HUES48 (cell line): ENCODE measurements at regions not wholly inside any gene's neighbourhood (a gene's known extent, or its start where the extent isn't known, plus 50 kb on each side); places are given as distances from the start of the nearest gene placed in this dataset.

ENCODE experiments used
- H3K27ac ChIP-seq: one replicate; pipeline ENCODE4 v1.7.0; 2013; ENCODE audit warnings: low read depth, low read length, inconsistent platforms
- H3K27me3 ChIP-seq: 2 replicates; pipeline ENCODE4 v1.6.1; 2013; ENCODE audit warnings: mild to moderate bottlenecking, low read length; ENCODE audit not compliant: control insufficient read depth, insufficient read depth
- H3K36me3 ChIP-seq: 2 replicates; pipeline ENCODE4 v1.6.1; 2013; ENCODE audit warnings: low read length; ENCODE audit not compliant: control insufficient read depth, insufficient read depth
- H3K4me1 ChIP-seq: 2 replicates; pipeline ENCODE4 v1.6.1; 2013; ENCODE audit warnings: mild to moderate bottlenecking, low read length; ENCODE audit not compliant: control insufficient read depth, insufficient read depth
- H3K4me3 ChIP-seq: 2 replicates; pipeline ENCODE4 v1.5.1; 2013; ENCODE audit warnings: mild to moderate bottlenecking, low read depth, low read length
- H3K9ac ChIP-seq: 2 replicates; pipeline ENCODE4 v1.6.1; 2013; ENCODE audit warnings: mild to moderate bottlenecking, low read depth, low read length, moderate library complexity
- H3K9me3 ChIP-seq: 2 replicates; pipeline ENCODE4 v1.6.1; 2013; ENCODE audit warnings: low read length; ENCODE audit not compliant: control insufficient read depth, insufficient read depth

DNA sequence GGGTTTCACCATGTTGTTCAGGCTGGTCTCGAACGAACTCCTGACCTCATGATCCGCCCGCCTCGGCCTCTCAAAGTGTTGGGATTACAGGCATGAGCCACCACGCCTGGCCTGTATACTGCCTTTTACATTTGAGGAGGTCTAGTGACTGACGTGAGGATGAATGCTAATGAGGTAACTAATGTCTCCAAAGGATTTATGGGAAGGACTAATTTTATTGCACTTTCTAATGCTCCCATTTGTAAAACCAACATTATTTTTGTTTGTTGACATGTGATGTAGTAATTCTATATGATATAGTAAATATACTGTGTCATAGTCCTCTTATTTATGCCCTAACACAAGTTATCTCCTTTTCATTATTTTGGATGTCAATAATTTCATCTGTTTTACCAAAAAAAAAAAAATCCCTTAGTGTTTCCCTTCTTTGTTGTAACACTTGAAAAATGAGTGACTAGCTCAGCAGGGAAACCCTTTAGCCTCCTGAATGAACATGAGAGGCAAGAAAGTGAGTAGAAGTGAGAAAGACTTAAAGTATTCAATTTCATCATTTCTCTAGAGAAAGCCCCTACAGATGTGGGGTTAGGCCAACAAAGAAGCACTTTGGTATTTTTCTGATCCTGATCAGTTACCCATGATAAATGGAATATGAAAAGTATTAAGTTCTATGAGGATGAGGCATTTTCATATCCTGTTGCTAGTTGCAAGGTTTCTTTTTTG, 596.9 kb upstream of the PCDH15 start:
- no peaks in the 10 kb centered on the region for H3K27me3 ChIP-seq

DNA sequence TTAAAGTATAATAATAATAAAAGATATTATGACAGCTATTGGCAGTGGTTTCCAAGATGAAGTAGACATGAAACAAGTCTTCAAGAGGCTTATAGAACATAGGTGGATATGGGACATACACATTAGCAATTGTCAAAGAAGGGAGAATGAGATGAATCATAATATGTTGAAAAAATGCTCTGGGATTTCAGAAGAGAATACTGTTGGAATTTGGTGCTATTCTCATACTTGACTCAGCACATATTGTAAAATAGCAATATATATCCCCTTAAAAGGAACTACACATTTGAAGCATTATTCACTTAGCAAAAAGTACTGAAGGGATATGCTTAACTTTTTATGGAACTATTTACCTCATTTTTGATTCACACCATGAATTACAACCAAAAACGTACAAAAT, 577.2 kb upstream of the PCDH15 start:
- H3K36me3 ChIP-seq = no peaks in the 10 kb centered on the region
- H3K9me3 ChIP-seq = no peaks in the 10 kb centered on the region
- H3K27ac ChIP-seq = no peak overlapping the region
- no peaks in the 10 kb centered on the region for H3K27me3 ChIP-seq
- 0 out of 2 replicates have a peak, but pooled peaks cover 3% of the 10 kb centered on the region for H3K4me1 ChIP-seq
- no peak overlapping the region for H3K4me3 ChIP-seq
- H3K9ac ChIP-seq = no peak overlapping the region

More for the DNA sequence above, 596.9 kb upstream of the PCDH15 start:
- no peaks in the 10 kb centered on the region for H3K36me3 ChIP-seq
- H3K27ac ChIP-seq = no peak overlapping the region
- no peak overlapping the region for H3K9ac ChIP-seq
- no peak overlapping the region for H3K4me3 ChIP-seq
- no peaks in the 10 kb centered on the region for H3K9me3 ChIP-seq
- peaks cover 26% of the 10 kb centered on the region for H3K4me1 ChIP-seq

DNA sequence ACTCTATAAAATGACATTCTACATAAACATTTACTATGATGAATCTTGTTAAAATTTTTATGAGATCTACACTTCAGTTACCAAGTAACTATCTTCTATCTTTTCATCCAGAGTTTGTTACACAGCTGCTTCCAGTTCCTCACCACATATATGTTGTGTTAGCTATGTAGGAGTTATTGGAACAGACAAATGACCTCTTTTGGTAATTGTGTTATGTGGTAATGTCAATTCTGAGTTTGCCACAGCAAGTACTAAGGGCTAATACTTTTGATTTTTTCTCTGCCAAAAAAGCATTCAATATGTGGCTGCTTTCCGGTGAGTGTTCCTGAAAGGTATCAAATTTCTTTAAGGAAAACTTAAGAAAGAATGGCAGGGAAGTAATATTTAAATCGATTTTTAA, 573.9 kb upstream of the PCDH15 start:
- Histone ChIP-seq H3K27ac (no peak overlapping the region), H3K4me3 (no peak overlapping the region)

DNA sequence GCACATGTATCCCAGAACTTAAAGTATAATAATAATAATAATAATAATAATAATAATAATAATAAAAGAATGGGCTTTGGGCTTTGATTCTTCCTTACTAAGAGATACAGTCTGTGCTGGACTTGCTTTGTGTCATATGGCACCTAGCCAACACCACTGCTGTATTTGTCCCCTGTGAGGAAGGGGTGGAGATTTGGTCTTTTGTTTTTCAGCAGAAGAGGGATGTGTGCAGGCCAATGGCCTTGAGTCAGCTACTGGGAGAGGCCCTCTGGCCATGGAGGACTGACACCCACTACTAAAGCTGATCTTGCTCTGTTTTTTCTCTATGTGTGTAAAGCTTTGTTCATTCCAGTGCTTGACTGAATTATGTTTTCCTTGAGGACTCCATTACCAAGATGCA, 573.0 kb upstream of the PCDH15 start:
- Histone ChIP-seq H3K4me3 (no peak overlapping the region), H3K9me3 (no peaks in the 10 kb centered on the region), H3K27ac (no peak overlapping the region), H3K4me1 (0 out of 2 replicates have a peak, but pooled peaks cover 3% of the 10 kb centered on the region), H3K27me3 (no peaks in the 10 kb centered on the region), H3K36me3 (no peaks in the 10 kb centered on the region), H3K9ac (no peak overlapping the region)

More for the DNA sequence above, 573.9 kb upstream of the PCDH15 start:
- no peaks in the 10 kb centered on the region for H3K9me3 ChIP-seq
- H3K9ac ChIP-seq = no peak overlapping the region
- H3K27me3 ChIP-seq = no peaks in the 10 kb centered on the region
- H3K4me1 ChIP-seq = 0 out of 2 replicates have a peak, but pooled peaks cover 3% of the 10 kb centered on the region
- no peaks in the 10 kb centered on the region for H3K36me3 ChIP-seq

DNA sequence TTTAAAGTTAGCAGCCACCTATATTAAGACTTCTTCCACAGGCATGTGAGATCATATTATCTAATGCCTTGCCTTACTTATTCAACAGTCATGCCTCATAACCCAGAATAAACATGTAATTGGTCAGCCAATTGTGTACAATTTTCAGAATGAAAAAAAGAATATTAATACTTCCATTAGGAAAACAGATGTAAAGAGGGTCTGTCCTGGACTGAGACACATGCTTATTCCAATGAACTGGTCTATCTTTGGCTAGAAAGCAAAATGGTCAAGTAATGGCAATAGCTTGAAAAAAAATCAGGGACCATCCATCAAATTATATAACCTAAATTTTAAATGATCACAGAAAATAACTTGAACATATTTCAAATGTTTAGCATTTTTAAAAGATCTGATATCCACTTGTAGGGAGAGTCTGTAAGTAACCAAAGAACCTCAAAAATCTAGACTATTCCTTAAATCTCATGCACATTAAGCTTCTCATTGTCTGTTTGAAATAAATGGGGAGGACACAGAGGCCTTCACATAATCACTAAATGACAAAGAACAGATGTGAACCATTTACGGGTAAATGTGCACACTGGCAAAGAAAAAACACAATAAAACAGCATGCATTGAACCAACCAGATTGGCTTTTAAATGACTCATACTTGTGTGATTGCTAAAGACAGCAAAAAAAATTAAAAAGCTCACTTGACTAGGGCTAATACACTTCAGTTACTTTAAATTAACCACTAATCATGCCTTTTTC, 568.8 kb upstream of the PCDH15 start:
- Histone ChIP-seq H3K9me3 (no peaks in the 10 kb centered on the region), H3K4me1 (no peaks in the 10 kb centered on the region), H3K27me3 (no peaks in the 10 kb centered on the region), H3K27ac (no peak overlapping the region), H3K36me3 (no peaks in the 10 kb centered on the region), H3K9ac (no peak overlapping the region), H3K4me3 (no peak overlapping the region)

DNA sequence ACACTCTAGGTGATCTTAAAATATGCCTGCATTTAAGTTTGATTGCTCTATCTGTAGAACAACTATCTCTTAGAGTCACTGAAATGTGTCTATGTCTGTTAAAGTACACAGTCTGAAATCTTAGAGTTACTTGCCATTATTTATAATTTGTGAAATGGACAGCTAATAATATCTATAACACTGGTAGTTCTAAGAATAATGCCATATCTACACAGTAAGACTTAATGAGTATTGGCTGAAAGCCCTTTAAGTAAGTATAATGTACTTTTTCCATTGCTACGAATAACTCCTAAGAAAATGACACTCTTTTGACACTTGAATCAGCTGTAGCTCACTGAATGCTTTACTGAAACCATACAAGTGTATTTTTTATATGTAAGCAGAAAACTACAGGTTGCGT, 567.4 kb upstream of the PCDH15 start:
- H3K27ac ChIP-seq = no peak overlapping the region
- H3K27me3 ChIP-seq = no peaks in the 10 kb centered on the region
- H3K4me3 ChIP-seq = no peak overlapping the region
- no peaks in the 10 kb centered on the region for H3K9me3 ChIP-seq
- H3K9ac ChIP-seq = no peak overlapping the region
- no peaks in the 10 kb centered on the region for H3K36me3 ChIP-seq
- no peaks in the 10 kb centered on the region for H3K4me1 ChIP-seq

DNA sequence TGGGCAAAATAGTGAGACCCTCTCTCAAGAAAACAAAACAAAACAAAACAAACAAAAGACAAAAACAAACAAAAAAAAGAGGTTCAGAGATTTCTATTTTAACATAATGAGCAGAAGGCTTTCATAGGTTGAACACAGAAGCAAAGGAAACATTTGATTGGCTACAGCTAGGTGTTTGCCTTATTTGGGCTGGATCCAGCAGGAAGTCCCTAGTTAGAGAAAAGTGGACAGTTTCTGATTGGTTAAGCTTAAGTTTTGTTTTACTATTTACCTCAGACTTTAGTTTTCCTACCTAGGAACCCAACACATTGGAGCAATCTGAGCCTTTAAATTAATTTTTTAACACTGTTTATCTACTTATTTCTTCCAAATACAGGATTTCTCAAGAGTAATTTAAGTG, 566.5 kb upstream of the PCDH15 start:
- Histone ChIP-seq H3K27me3 (no peaks in the 10 kb centered on the region), H3K9ac (no peak overlapping the region), H3K36me3 (no peaks in the 10 kb centered on the region), H3K4me1 (no peaks in the 10 kb centered on the region), H3K4me3 (no peak overlapping the region), H3K27ac (no peak overlapping the region), H3K9me3 (no peaks in the 10 kb centered on the region)

DNA sequence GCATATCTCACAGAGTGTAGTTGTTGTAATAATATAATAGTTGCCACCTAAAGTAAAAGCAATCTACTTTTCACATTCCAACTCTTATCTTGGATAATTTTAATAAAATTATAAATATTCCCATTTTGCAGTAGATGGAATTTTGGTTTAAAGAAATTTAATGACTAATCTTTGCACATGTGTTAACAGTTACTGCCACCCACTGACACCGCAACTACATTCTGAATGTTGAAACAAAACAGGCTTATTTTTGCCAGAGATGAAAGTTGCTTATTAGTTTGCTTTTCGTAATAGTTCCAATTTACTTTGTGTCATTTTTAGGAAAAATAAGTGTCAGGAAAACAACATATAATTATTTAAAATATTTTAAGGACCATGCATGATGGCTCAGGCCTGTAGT, 557.5 kb upstream of the PCDH15 start:
- Histone ChIP-seq H3K27ac (no peak overlapping the region), H3K4me1 (no peaks in the 10 kb centered on the region), H3K27me3 (no peaks in the 10 kb centered on the region), H3K36me3 (no peaks in the 10 kb centered on the region), H3K9ac (no peak overlapping the region), H3K4me3 (no peak overlapping the region), H3K9me3 (no peaks in the 10 kb centered on the region)

DNA sequence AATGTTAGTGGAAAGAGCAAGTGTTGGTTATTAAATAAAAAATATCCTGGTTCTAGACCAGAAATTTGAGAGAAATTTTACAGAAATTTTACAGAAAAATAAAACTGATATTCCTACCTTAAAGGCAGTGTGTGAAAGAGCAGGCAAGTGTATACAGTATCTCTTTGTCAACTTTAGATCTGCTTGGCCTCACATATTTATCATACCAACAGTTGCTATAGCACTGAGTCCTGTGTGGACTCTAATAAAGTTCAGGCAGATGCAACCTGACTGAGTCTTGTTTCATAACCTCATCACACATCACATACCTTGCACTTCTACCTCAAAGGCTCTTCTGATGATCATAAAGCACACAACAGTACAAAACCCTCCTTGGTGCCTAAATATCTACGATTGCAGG, 552.4 kb upstream of the PCDH15 start:
- H3K27me3 ChIP-seq = no peaks in the 10 kb centered on the region
- no peaks in the 10 kb centered on the region for H3K36me3 ChIP-seq
- no peak overlapping the region for H3K9ac ChIP-seq
- no peak overlapping the region for H3K27ac ChIP-seq
- no peaks in the 10 kb centered on the region for H3K9me3 ChIP-seq
- peaks cover 7% of the 10 kb centered on the region for H3K4me1 ChIP-seq
- no peak overlapping the region for H3K4me3 ChIP-seq

DNA sequence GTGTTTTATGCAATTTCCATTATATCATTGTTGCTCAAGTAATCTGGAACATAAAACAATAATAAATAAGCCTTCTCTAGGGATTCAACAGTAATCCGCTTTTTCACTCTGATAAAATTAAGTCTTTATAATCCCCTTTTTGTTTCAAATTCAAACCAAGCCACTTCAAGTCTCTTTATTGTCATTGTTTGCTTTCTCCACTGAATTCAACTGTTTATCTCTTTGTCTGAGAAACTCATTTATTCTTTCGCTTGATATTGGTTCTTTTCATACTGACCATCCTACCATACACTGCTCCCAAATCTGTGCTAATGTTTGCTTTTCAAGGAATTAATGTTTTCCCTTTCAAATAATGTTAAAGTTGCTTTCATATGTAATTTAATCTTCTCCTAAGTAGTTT, 550.4 kb upstream of the PCDH15 start:
- Histone ChIP-seq H3K9ac (no peak overlapping the region), H3K27ac (no peak overlapping the region), H3K4me3 (no peak overlapping the region), H3K27me3 (no peaks in the 10 kb centered on the region), H3K9me3 (no peaks in the 10 kb centered on the region), H3K36me3 (no peaks in the 10 kb centered on the region), H3K4me1 (peaks cover 10% of the 10 kb centered on the region)

DNA sequence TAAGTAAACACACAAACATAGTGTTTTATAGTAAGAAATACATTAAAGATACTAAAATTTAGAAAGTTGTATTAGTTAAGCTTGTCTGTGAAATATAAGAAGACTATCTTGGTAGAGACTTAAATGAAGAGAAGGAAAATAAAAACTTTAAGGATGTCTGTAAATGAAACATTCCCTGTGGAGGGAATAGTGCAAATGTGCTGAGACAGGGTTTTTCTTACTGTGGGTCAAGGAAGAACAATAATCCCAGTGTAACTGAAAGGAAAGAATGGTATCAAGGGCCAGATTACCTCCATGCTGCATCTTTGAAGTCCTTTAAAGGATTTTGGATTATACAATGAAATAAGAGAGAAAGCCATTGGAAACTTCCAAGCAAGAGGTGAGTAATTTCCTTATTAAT, 547.5 kb upstream of the PCDH15 start:
- no peaks in the 10 kb centered on the region for H3K36me3 ChIP-seq
- H3K4me1 ChIP-seq = peaks cover 10% of the 10 kb centered on the region
- H3K27ac ChIP-seq = no peak overlapping the region
- no peak overlapping the region for H3K9ac ChIP-seq
- no peak overlapping the region for H3K4me3 ChIP-seq
- no peaks in the 10 kb centered on the region for H3K27me3 ChIP-seq
- no peaks in the 10 kb centered on the region for H3K9me3 ChIP-seq
